ENCODE measurements at regions not wholly inside any gene's neighbourhood (a gene's known extent, or its start where the extent isn't known, plus 50 kb on each side); places are given as distances from the start of the nearest gene placed in this dataset.

DNA sequence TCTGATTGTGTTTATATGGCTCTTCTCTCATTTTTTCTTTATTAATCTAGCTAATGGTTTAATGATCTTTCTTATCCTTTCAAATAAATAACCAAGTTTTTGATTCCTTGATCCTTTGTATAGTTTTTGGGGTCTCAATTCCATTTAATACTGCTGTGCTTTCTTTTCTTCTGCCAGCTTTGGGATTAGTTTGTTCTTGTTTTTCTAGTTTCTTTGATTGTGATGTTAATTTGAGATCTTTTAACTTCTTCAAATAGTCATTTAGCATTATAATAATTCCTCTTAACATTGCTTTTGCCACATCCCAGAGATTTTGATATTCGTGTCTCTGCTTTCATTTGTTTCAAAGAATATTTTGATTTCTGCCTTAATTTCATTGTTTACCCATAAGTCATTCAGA, 1126.6 kb downstream of the NAALADL2 start:
- ChIA-PET CTCF (no interaction called here), POLR2A (no interaction called here)
- WGBS (ENCODE audit: insufficient coverage), result no CpG with 5 or more reads among the region's 1 CpG
- H3K9me3 ChIP-seq (ENCODE audit: control extremely low read depth in 1 of 5, control insufficient read depth in 4 of 5, insufficient read depth in 2 of 5, low read depth in 1 of 5, low read length in 4 of 5), result peaks cover 0 to 8% (median 0%) of the 10 kb centered on the region in 5 experiments
- H3K4me1 ChIP-seq (ENCODE audit: control extremely low read depth in 1 of 4, control insufficient read depth in 4 of 4, insufficient read depth in 4 of 4, low read length in 3 of 4), result no peaks in the 10 kb centered on the region
- H3K36me3 ChIP-seq (ENCODE audit: control insufficient read depth in 4 of 4, insufficient read depth in 4 of 4, low read length in 3 of 4), result no peaks in the 10 kb centered on the region
- H3K4me3 ChIP-seq (ENCODE audit: control insufficient read depth in 1 of 7, extremely low read depth in 1 of 7, insufficient read depth in 4 of 7, low read depth in 2 of 7, low read length in 6 of 7), result no peak overlapping the region
- no peaks in the 10 kb centered on the region for H3K27me3 ChIP-seq (replicated peaks in 2 of 5; ENCODE audit: control insufficient read depth in 4 of 5, insufficient read depth in 5 of 5, low read length in 4 of 5)
- no peak for DNase-seq
- H3K27ac ChIP-seq (ENCODE audit: insufficient read depth in 1 of 2, low read depth in 1 of 2, low read length in 2 of 2, poor library complexity in 1 of 2, severe bottlenecking in 2 of 2), result no peak overlapping the region

DNA sequence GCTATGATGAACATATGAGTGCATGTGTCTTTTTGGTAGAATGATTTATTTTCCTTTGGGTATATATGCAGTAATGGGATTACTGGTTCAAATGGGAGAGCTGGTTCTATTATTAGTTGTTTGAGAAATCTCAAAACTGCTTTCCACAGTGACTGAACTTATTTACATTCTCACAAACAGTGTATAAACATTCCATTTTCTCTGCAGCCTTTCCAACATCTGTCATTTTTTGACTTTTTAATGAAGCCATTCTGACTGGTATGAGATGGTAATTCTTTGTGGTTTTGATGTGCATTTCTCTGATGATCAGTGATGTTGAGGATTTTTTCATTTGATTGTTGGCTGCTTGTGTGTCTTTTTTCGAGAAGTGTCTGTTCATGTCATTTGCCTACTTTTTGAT, 1124.2 kb downstream of the NAALADL2 start:
- no peak for DNase-seq
- H3K9me3 ChIP-seq (ENCODE audit: control extremely low read depth in 1 of 5, control insufficient read depth in 4 of 5, insufficient read depth in 2 of 5, low read depth in 1 of 5, low read length in 4 of 5), result peaks cover 0 to 7% (median 0%) of the 10 kb centered on the region in 5 experiments
- H3K27ac ChIP-seq (ENCODE audit: insufficient read depth in 1 of 2, low read depth in 1 of 2, low read length in 2 of 2, poor library complexity in 1 of 2, severe bottlenecking in 2 of 2), result no peak overlapping the region
- H3K27me3 ChIP-seq (replicated peaks in 2 of 5; ENCODE audit: control insufficient read depth in 4 of 5, insufficient read depth in 5 of 5, low read length in 4 of 5), result no peaks in the 10 kb centered on the region
- ChIA-PET CTCF (no interaction called here), POLR2A (no interaction called here)
- no peaks in the 10 kb centered on the region for H3K4me1 ChIP-seq (ENCODE audit: control extremely low read depth in 1 of 4, control insufficient read depth in 4 of 4, insufficient read depth in 4 of 4, low read length in 3 of 4)
- no peaks in the 10 kb centered on the region for H3K36me3 ChIP-seq (ENCODE audit: control insufficient read depth in 4 of 4, insufficient read depth in 4 of 4, low read length in 3 of 4)
- WGBS (ENCODE audit: insufficient coverage), result no CpG with 5 or more reads among the region's 1 CpG
- no peak overlapping the region for H3K4me3 ChIP-seq (ENCODE audit: control insufficient read depth in 1 of 7, extremely low read depth in 1 of 7, insufficient read depth in 4 of 7, low read depth in 2 of 7, low read length in 6 of 7)

DNA sequence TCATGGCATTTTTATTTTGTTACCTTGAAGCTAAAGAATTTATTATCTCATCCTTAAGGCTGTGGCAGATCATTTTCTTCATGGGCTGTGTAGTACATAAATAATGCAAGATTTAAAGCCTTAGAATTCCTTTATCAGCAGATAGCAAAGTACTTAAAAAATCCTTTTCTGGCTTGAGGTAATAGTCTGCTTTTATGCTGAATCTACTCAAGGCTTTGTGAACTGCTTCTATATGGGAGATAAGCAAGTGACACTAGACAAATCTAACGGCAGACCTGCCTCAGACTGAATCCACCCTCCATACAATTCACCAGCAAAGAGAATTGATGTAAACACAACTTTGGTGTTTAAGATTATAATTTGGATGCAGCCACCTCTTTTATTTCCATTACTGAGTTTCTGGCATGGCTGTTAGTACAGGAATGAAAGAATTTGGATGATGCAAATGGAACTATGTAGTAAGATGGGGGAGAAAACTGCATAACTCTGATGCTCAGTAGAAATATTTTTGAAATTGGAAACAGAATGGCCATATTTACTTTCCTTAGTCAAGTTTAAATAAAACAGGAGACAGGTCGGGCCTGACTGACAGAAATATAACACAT, 1121.5 kb downstream of the NAALADL2 start:
- ChIA-PET POLR2A (no interaction called here), CTCF (no interaction called here)
- no peaks in the 10 kb centered on the region for H3K36me3 ChIP-seq (ENCODE audit: control insufficient read depth in 4 of 4, insufficient read depth in 4 of 4, low read length in 3 of 4)
- no peaks in the 10 kb centered on the region for H3K27me3 ChIP-seq (replicated peaks in 2 of 5; ENCODE audit: control insufficient read depth in 4 of 5, insufficient read depth in 5 of 5, low read length in 4 of 5)
- DNase-seq, result no peak
- no CpG with 5 or more reads among the region's 2 CpGs for WGBS (ENCODE audit: insufficient coverage)
- no peak overlapping the region for H3K27ac ChIP-seq (ENCODE audit: insufficient read depth in 1 of 2, low read depth in 1 of 2, low read length in 2 of 2, poor library complexity in 1 of 2, severe bottlenecking in 2 of 2)
- H3K4me3 ChIP-seq (ENCODE audit: control insufficient read depth in 1 of 7, extremely low read depth in 1 of 7, insufficient read depth in 4 of 7, low read depth in 2 of 7, low read length in 6 of 7), result no peak overlapping the region
- peaks cover 0 to 8% (median 0%) of the 10 kb centered on the region in 5 experiments for H3K9me3 ChIP-seq (ENCODE audit: control extremely low read depth in 1 of 5, control insufficient read depth in 4 of 5, insufficient read depth in 2 of 5, low read depth in 1 of 5, low read length in 4 of 5)
- H3K4me1 ChIP-seq (ENCODE audit: control extremely low read depth in 1 of 4, control insufficient read depth in 4 of 4, insufficient read depth in 4 of 4, low read length in 3 of 4), result no peaks in the 10 kb centered on the region

DNA sequence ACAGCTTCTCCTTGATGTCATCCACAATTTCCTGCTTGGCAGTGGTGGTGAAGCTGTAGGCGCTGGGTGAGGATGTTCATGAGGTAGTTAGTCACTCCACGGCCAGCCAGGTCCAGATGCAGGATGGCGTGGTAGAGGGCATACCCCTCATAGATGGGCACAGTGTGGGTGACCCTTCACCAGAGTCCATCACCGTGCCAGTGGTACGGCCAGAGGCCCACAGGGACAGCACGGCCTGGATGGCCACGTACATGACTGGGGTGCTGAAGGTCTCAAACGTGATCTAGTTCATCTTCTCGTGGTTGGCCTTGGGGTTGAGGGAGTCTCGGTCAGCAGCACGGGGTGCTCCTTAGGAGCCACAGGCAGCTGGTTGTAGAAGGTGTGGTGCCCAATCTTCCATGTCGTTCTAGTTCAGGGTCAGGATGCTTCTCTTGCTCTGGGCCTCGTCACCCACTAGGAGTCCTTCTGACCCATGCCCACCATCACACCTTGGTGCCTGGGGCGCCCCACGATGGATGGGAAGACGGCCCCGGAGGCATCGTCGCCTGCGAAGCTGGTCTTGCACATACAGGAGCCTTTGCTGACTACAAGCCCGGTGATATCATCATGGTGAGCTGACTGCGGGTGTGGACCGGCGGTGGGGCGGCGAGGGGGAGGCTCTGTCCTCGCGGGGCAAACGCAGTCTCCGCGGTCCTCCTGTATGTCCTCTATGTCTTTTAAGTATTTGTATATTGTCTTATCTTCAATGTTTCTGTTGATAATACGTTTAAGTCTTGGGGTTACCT, 1119.0 kb downstream of the NAALADL2 start:
- Histone ChIP-seq H3K36me3 (ENCODE audit: control insufficient read depth in 4 of 4, insufficient read depth in 4 of 4, low read length in 3 of 4) (no peaks in the 10 kb centered on the region), H3K27ac (ENCODE audit: insufficient read depth in 1 of 2, low read depth in 1 of 2, low read length in 2 of 2, poor library complexity in 1 of 2, severe bottlenecking in 2 of 2) (no peak overlapping the region), H3K27me3 (replicated peaks in 2 of 5; ENCODE audit: control insufficient read depth in 4 of 5, insufficient read depth in 5 of 5, low read length in 4 of 5) (no peaks in the 10 kb centered on the region), H3K4me1 (ENCODE audit: control extremely low read depth in 1 of 4, control insufficient read depth in 4 of 4, insufficient read depth in 4 of 4, low read length in 3 of 4) (no peaks in the 10 kb centered on the region), H3K4me3 (ENCODE audit: control insufficient read depth in 1 of 7, extremely low read depth in 1 of 7, insufficient read depth in 4 of 7, low read depth in 2 of 7, low read length in 6 of 7) (no peak overlapping the region), H3K9me3 (ENCODE audit: control extremely low read depth in 1 of 5, control insufficient read depth in 4 of 5, insufficient read depth in 2 of 5, low read depth in 1 of 5, low read length in 4 of 5) (peaks cover 0 to 8% (median 0%) of the 10 kb centered on the region in 5 experiments)
- ChIA-PET CTCF (no interaction called here), POLR2A (no interaction called here)
- no peak for DNase-seq
- 90% methylated on average over 19 of the region's 32 CpGs for WGBS (ENCODE audit: insufficient coverage)

DNA sequence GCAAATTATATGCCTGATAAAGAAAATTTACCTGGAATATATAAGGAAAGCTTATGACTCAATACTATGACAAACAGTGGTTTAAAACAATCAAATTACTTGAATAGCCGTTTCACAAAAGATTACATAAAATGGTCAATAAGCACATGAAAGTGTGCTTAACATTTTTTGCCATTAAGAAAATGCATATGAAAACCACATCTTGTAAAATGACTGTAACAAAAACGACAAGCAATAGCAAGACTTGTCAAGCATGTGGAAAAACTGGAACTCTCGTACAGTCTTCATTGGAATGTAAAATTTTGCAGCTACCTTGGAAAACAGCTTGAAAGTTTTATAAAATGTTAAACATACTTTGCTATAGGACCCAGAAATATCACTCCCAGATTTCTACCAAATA, 1110.3 kb downstream of the NAALADL2 start:
- Histone ChIP-seq H3K27me3 (replicated peaks in 2 of 5; ENCODE audit: control insufficient read depth in 4 of 5, insufficient read depth in 5 of 5, low read length in 4 of 5) (no peaks in the 10 kb centered on the region), H3K9me3 (ENCODE audit: control extremely low read depth in 1 of 5, control insufficient read depth in 4 of 5, insufficient read depth in 2 of 5, low read depth in 1 of 5, low read length in 4 of 5) (peaks cover 0 to 3% (median 1%) of the 10 kb centered on the region in 5 experiments), H3K27ac (ENCODE audit: insufficient read depth in 1 of 2, low read depth in 1 of 2, low read length in 2 of 2, poor library complexity in 1 of 2, severe bottlenecking in 2 of 2) (no peak overlapping the region), H3K4me1 (ENCODE audit: control extremely low read depth in 1 of 4, control insufficient read depth in 4 of 4, insufficient read depth in 4 of 4, low read length in 3 of 4) (no peaks in the 10 kb centered on the region), H3K4me3 (ENCODE audit: control insufficient read depth in 1 of 7, extremely low read depth in 1 of 7, insufficient read depth in 4 of 7, low read depth in 2 of 7, low read length in 6 of 7) (no peak overlapping the region), H3K36me3 (ENCODE audit: control insufficient read depth in 4 of 4, insufficient read depth in 4 of 4, low read length in 3 of 4) (no peaks in the 10 kb centered on the region)
- CTCF ChIA-PET, result no interaction called here
- 100% methylated on average over 1 of the region's 3 CpGs for WGBS (ENCODE audit: insufficient coverage)
- POLR2A ChIA-PET, result no interaction called here
- DNase-seq, result no peak

DNA sequence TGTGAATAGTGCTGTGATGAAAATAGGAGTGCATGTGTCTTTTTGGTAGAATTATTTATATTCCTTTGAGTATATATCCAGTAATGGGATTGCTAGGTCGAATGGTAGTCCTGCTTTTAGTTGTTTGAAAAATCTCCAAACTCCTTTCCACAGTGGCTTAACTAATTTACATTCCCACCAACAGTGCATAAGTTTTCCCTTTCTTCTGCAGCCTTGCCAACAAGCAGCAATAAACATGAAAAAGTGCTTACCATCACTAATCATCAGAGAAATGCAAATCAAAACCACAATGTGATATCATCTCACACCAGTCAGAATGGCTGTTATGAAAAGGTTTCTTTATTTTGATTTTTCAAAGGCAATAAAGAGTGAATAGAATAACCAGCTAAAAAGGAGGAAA, 1105.9 kb downstream of the NAALADL2 start:
- H3K9me3 ChIP-seq (ENCODE audit: control extremely low read depth in 1 of 5, control insufficient read depth in 4 of 5, insufficient read depth in 2 of 5, low read depth in 1 of 5, low read length in 4 of 5), result peaks cover 0 to 3% (median 0%) of the 10 kb centered on the region in 5 experiments
- no peak overlapping the region for H3K27ac ChIP-seq (ENCODE audit: insufficient read depth in 1 of 2, low read depth in 1 of 2, low read length in 2 of 2, poor library complexity in 1 of 2, severe bottlenecking in 2 of 2)
- no peaks in the 10 kb centered on the region for H3K27me3 ChIP-seq (replicated peaks in 2 of 5; ENCODE audit: control insufficient read depth in 4 of 5, insufficient read depth in 5 of 5, low read length in 4 of 5)
- ChIA-PET CTCF (no interaction called here), POLR2A (no interaction called here)
- no peaks in the 10 kb centered on the region for H3K36me3 ChIP-seq (ENCODE audit: control insufficient read depth in 4 of 4, insufficient read depth in 4 of 4, low read length in 3 of 4)
- WGBS (ENCODE audit: insufficient coverage), result no CpG with 5 or more reads among the region's 1 CpG
- no peaks in the 10 kb centered on the region for H3K4me1 ChIP-seq (ENCODE audit: control extremely low read depth in 1 of 4, control insufficient read depth in 4 of 4, insufficient read depth in 4 of 4, low read length in 3 of 4)
- H3K4me3 ChIP-seq (ENCODE audit: control insufficient read depth in 1 of 7, extremely low read depth in 1 of 7, insufficient read depth in 4 of 7, low read depth in 2 of 7, low read length in 6 of 7), result no peak overlapping the region
- no peak for DNase-seq

DNA sequence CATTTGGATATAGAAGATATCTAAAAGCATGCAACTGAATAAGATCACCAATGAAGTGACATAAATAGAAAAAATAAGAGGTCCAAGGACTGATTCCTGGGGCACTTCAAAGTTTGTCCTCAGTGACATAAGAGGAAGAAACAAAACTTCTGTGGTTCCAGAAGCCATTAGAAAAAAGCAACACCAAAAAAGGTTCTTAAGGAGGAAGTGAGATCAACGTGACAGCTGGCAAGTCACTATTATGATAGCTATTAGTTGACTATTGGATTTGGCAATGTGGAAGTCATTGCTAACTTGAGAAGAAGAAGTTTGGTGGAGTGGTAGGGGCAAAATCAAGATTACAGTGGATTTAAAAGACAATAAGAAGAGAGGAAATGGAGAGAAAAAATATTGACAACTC, 1098.3 kb downstream of the NAALADL2 start:
- H3K27me3 ChIP-seq (replicated peaks in 2 of 5; ENCODE audit: control insufficient read depth in 4 of 5, insufficient read depth in 5 of 5, low read length in 4 of 5), result no peaks in the 10 kb centered on the region
- H3K9me3 ChIP-seq (ENCODE audit: control extremely low read depth in 1 of 5, control insufficient read depth in 4 of 5, insufficient read depth in 2 of 5, low read depth in 1 of 5, low read length in 4 of 5), result peaks cover 0 to 3% (median 0%) of the 10 kb centered on the region in 5 experiments
- H3K36me3 ChIP-seq (ENCODE audit: control insufficient read depth in 4 of 4, insufficient read depth in 4 of 4, low read length in 3 of 4), result no peaks in the 10 kb centered on the region
- ChIA-PET POLR2A (no interaction called here), CTCF (no interaction called here)
- 33% methylated on average over 1 of the region's 1 CpG for WGBS (ENCODE audit: insufficient coverage)
- DNase-seq, result peak in 1 of 3 donors; percentile 12
- H3K4me3 ChIP-seq (ENCODE audit: control insufficient read depth in 1 of 7, extremely low read depth in 1 of 7, insufficient read depth in 4 of 7, low read depth in 2 of 7, low read length in 6 of 7), result no peak overlapping the region
- no peak overlapping the region for H3K27ac ChIP-seq (ENCODE audit: insufficient read depth in 1 of 2, low read depth in 1 of 2, low read length in 2 of 2, poor library complexity in 1 of 2, severe bottlenecking in 2 of 2)
- peaks cover 0 to 3% (median 0%) of the 10 kb centered on the region in 4 experiments for H3K4me1 ChIP-seq (ENCODE audit: control extremely low read depth in 1 of 4, control insufficient read depth in 4 of 4, insufficient read depth in 4 of 4, low read length in 3 of 4)
